Panc1 (cell line): ENCODE measurements at regions not wholly inside any gene's neighbourhood (a gene's known extent, or its start where the extent isn't known, plus 50 kb on each side); places are given as distances from the start of the nearest gene placed in this dataset.

Experiments
- ATAC-seq: fragments of 200-7000 bp; cut with Tn5 transposase; 2 replicates; pipeline ENCODE4 v1.9.1; 2020; ENCODE audit warnings: mild to moderate bottlenecking, moderate library complexity
- BruUV-seq: library from RNA; stranded (reverse); fragments of 400-500 nt; replicated peaks from 2 replicates; lab custom pipeline; 2021; lab: Mats Ljungman, UMichigan
- CTCF ChIA-PET: fragments of 300-600 bp; sonication (Branson Sonifier 250); formaldehyde crosslinking; loops from one replicate; lab custom pipeline; 2022; ENCODE audit warnings: antibody characterized with exemption; lab: Charles Lee
- POLR2A ChIA-PET: fragments of 300-600 bp; sonication (Branson Sonifier 250); formaldehyde crosslinking; loops from one replicate; lab custom pipeline; 2022; ENCODE audit warnings: antibody characterized with exemption; lab: Charles Lee
- DNase-seq: peaks from one replicate; pipeline ENCODE4 v3.0.0-alpha.2; 2010; ENCODE audit warnings: low read depth, low spot score
- H3K27ac ChIP-seq: 2 replicates; pipeline ENCODE4 v1.5.1; 2011; ENCODE audit warnings: mild to moderate bottlenecking, low read length, inconsistent platforms
- H3K27me3 ChIP-seq: fragments of 200-500 bp; sonication (Bioruptor generic); 2 replicates; pipeline ENCODE4 v1.6.0; 2014; ENCODE audit warnings: low read length, inconsistent platforms; ENCODE audit not compliant: control insufficient read depth, insufficient read depth
- H3K36me3 ChIP-seq: fragments of 200-500 bp; sonication (Bioruptor generic); 2 replicates; pipeline ENCODE4 v1.5.1; 2014; ENCODE audit warnings: inconsistent platforms, mild to moderate bottlenecking, low read length, moderate library complexity; ENCODE audit not compliant: control insufficient read depth, insufficient read depth
- H3K4me1 ChIP-seq: 2 replicates; pipeline ENCODE4 v1.5.1; 2011; ENCODE audit warnings: inconsistent platforms, mild to moderate bottlenecking, low read length, moderate library complexity; ENCODE audit not compliant: control insufficient read depth, insufficient read depth
- H3K4me3 ChIP-seq, 2 experiments: 2 replicates each; pipeline ENCODE4 v1.5.1; 2011 to 2012; ENCODE audit warnings: low read depth in 2 of 2, low read length in 2 of 2, mild to moderate bottlenecking in 2 of 2, inconsistent platforms in 1 of 2, moderate library complexity in 1 of 2
- H3K9me3 ChIP-seq: fragments of 200-500 bp; sonication (Bioruptor generic); 2 replicates; pipeline ENCODE4 v1.5.1; 2014; ENCODE audit warnings: low read depth, mild to moderate bottlenecking, inconsistent platforms, low read length, moderate library complexity; ENCODE audit not compliant: control insufficient read depth, insufficient read depth
- POLR2AphosphoS5 ChIP-seq: IDR thresholded peaks from 2 replicates; pipeline ENCODE4 v1.6.1; 2012; ENCODE audit warnings: mild to moderate bottlenecking, low read depth, low read length, moderate library complexity
- SIN3A ChIP-seq: IDR thresholded peaks from 2 replicates; pipeline ENCODE4 v1.6.1; 2012; ENCODE audit warnings: low read depth, mild to moderate bottlenecking, low read length, moderate library complexity, borderline replicate concordance; ENCODE audit not compliant: insufficient read depth
- TCF7L2 ChIP-seq: IDR thresholded peaks from 2 replicates; pipeline ENCODE4 v1.6.1; 2011; ENCODE audit warnings: mild to moderate bottlenecking, low read depth, low read length, inconsistent platforms
- in situ Hi-C: cut with HindIII; loops from 2 replicates; pipeline ENCODE4 v1.10.0; 2016; ENCODE audit warnings: low sequenced_read_pairs, low pct_unique_long_range_greater_than_20kb
- intact Hi-C: fragments of 100-400 bp; cut with micrococcal nuclease; formaldehyde crosslinking; loops from one replicate; pipeline ENCODE4 v1.10.0; 2022; ENCODE audit not compliant: unreplicated experiment
- TF ChIP-seq, protein P1 (sequence below), 2 experiments: IDR thresholded peaks; 2 replicates each; pipeline ENCODE4 v1.6.1; 2011 to 2012; ENCODE audit warnings: low read depth in 2 of 2, control low read depth in 1 of 2, low read length in 1 of 2, mild to moderate bottlenecking in 1 of 2, moderate library complexity in 1 of 2; ENCODE audit not compliant: insufficient read depth in 1 of 2
- TF ChIP-seq, protein P2 (sequence below): fragments of 450-650 bp; IDR thresholded peaks from 2 replicates; pipeline ENCODE4 v1.5.1; 2017; ENCODE audit warnings: mild to moderate bottlenecking

DNA sequence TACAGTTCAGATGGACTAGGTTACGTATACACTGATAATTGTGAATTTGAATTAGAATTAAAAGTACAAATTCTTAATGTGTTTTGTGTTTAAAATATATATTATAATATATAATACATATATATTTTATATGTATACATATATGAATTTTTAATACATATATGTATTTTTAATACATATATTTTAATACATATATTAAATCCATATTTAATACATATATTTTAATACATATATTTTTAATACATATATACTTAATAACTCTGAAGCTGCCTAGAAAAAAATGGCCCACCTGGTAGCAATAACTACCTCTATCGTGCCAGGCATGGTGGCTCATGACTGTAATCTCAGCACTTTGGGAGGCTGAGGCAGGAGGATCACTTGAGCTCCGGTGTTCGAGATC is 179.1 kb upstream of the SAMSN1 start:
- H3K4me3 ChIP-seq: no peak overlapping the region
- ChIA-PET CTCF (no interaction called here), POLR2A (no interaction called here)
- H3K27ac ChIP-seq: no peak overlapping the region
- BruUV-seq: no TSS peak
- H3K36me3 ChIP-seq: no peaks in the 10 kb centered on the region
- in situ Hi-C loops: no loop called here
- intact Hi-C loops: no loop called here
- no peak for DNase-seq
- no peak for TF ChIP-seq TCF7L2
- TF ChIP-seq SIN3A: no peak
- TF ChIP-seq, protein P1, sequence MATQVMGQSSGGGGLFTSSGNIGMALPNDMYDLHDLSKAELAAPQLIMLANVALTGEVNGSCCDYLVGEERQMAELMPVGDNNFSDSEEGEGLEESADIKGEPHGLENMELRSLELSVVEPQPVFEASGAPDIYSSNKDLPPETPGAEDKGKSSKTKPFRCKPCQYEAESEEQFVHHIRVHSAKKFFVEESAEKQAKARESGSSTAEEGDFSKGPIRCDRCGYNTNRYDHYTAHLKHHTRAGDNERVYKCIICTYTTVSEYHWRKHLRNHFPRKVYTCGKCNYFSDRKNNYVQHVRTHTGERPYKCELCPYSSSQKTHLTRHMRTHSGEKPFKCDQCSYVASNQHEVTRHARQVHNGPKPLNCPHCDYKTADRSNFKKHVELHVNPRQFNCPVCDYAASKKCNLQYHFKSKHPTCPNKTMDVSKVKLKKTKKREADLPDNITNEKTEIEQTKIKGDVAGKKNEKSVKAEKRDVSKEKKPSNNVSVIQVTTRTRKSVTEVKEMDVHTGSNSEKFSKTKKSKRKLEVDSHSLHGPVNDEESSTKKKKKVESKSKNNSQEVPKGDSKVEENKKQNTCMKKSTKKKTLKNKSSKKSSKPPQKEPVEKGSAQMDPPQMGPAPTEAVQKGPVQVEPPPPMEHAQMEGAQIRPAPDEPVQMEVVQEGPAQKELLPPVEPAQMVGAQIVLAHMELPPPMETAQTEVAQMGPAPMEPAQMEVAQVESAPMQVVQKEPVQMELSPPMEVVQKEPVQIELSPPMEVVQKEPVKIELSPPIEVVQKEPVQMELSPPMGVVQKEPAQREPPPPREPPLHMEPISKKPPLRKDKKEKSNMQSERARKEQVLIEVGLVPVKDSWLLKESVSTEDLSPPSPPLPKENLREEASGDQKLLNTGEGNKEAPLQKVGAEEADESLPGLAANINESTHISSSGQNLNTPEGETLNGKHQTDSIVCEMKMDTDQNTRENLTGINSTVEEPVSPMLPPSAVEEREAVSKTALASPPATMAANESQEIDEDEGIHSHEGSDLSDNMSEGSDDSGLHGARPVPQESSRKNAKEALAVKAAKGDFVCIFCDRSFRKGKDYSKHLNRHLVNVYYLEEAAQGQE (IDR thresholded peaks at IDR 0.05; ENCODE audit: insufficient read depth in 1 of 2, low read depth in 2 of 2, low read length in 1 of 2): no peak
- TF ChIP-seq, protein P2, sequence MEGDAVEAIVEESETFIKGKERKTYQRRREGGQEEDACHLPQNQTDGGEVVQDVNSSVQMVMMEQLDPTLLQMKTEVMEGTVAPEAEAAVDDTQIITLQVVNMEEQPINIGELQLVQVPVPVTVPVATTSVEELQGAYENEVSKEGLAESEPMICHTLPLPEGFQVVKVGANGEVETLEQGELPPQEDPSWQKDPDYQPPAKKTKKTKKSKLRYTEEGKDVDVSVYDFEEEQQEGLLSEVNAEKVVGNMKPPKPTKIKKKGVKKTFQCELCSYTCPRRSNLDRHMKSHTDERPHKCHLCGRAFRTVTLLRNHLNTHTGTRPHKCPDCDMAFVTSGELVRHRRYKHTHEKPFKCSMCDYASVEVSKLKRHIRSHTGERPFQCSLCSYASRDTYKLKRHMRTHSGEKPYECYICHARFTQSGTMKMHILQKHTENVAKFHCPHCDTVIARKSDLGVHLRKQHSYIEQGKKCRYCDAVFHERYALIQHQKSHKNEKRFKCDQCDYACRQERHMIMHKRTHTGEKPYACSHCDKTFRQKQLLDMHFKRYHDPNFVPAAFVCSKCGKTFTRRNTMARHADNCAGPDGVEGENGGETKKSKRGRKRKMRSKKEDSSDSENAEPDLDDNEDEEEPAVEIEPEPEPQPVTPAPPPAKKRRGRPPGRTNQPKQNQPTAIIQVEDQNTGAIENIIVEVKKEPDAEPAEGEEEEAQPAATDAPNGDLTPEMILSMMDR: no peak
- no peak for TF ChIP-seq POLR2AphosphoS5
- H3K9me3 ChIP-seq: no peaks in the 10 kb centered on the region
- H3K4me1 ChIP-seq: no peaks in the 10 kb centered on the region
- no peaks in the 10 kb centered on the region for H3K27me3 ChIP-seq
- ATAC-seq: no peak

DNA sequence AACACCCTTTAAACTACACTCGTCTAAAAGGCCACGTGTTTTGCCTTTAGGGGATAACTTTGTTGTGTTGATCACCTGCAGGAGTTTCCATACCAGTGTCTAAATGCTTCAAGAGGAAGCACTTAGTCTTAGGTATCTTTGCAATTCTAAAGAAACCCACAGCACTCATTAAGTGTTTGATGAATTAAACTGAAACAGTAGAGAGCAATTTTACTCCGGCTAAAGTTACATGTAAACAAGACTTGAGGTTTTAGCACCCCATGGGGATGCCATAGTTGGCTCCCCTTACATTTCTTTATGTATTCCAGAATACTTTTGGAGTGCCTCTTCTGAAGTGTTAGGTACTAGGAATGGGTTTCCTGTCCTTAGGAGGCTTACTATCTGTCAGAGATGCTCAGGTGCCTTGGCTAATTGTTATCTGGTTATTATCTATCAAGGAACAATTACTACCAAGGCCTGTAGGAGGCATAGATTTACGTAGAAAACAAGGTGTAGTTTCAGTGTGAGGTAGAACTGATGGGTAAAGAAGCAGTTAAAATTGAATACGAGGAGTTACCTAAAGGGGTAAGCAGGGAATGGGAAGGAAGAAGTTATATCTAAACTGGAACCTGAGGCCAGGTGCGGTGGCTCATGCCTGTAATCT is 176.8 kb upstream of the SAMSN1 start:
- Histone ChIP-seq H3K27me3 (no peaks in the 10 kb centered on the region), H3K4me3 (no peak overlapping the region), H3K9me3 (no peaks in the 10 kb centered on the region), H3K36me3 (no peaks in the 10 kb centered on the region), H3K27ac (no peak overlapping the region), H3K4me1 (no peaks in the 10 kb centered on the region)
- in situ Hi-C loops: no loop called here
- no TSS peak for BruUV-seq
- POLR2A ChIA-PET: no interaction called here
- ATAC-seq: no peak
- CTCF ChIA-PET: no interaction called here
- no peak for DNase-seq
- intact Hi-C loops: no loop called here
- TF ChIP-seq SIN3A (no peak), POLR2AphosphoS5 (no peak), TCF7L2 (no peak)
- TF ChIP-seq, protein P2: no peak
- TF ChIP-seq, protein P1 (IDR thresholded peaks at IDR 0.05; ENCODE audit: insufficient read depth in 1 of 2, low read depth in 2 of 2, low read length in 1 of 2): no peak
